ENCODE measurements at regions not wholly inside any gene's neighbourhood (a gene's known extent, or its start where the extent isn't known, plus 50 kb on each side); places are given as distances from the start of the nearest gene placed in this dataset.

GRCh38 chr17:34437188-34437587 lies 74.2 kb upstream of the CCL1 start:
- Histone ChIP-seq H3K18ac (ENCODE audit: insufficient read length, low read depth, low read length) (no peak overlapping the region), H3K23ac (ENCODE audit: insufficient read length, low read depth, low read length) (no peak overlapping the region), H4K91ac (ENCODE audit: insufficient read length, low read depth, low read length) (no peak overlapping the region), H2BK20ac (ENCODE audit: low read depth, low read length, poor library complexity, severe bottlenecking) (no peak overlapping the region), H2BK12ac (ENCODE audit: insufficient read length, low read depth, low read length) (no peak overlapping the region), H3K14ac (ENCODE audit: insufficient read depth, low read length) (no peak overlapping the region), H3K4me2 (ENCODE audit: insufficient read depth, insufficient read length, low read length) (no peak overlapping the region), H3K56ac (ENCODE audit: insufficient read length, low read depth, low read length) (no peak overlapping the region), H3T11ph (ENCODE audit: low read length) (no peak overlapping the region), H4K5ac (ENCODE audit: insufficient read length, low read depth, low read length) (no peak overlapping the region), H3K4me1 (ENCODE audit: insufficient read depth, low read length) (peaks cover 3% of the 10 kb centered on the region; the same call in 1 of the 2 replicates), H4K8ac (replicated peaks; ENCODE audit: insufficient read length, low read depth, low read length) (no peak overlapping the region), H3K79me1 (ENCODE audit: insufficient read depth, low read depth, low read length, poor library complexity, severe bottlenecking) (no peaks in the 10 kb centered on the region), H3K23me2 (ENCODE audit: insufficient read length, low read depth, low read length, poor library complexity, severe bottlenecking) (no peaks in the 10 kb centered on the region), H2AK5ac (ENCODE audit: insufficient read length, low read length) (no peak overlapping the region), H3K9me3 (ENCODE audit: control insufficient read depth, low read depth, low read length) (no peaks in the 10 kb centered on the region), H2BK120ac (ENCODE audit: low read depth, low read length, poor library complexity, severe bottlenecking) (no peak overlapping the region), H4K20me1 (ENCODE audit: control insufficient read depth, insufficient read depth, insufficient read length) (no peaks in the 10 kb centered on the region), H3K27ac (ENCODE audit: insufficient read length, low read depth, low read length) (no peak overlapping the region), H3K27me3 (ENCODE audit: insufficient read depth, low read length) (no peaks in the 10 kb centered on the region), H2AFZ (ENCODE audit: low read length) (no peak overlapping the region), H2BK5ac (ENCODE audit: insufficient read length, low read length) (no peak overlapping the region), H3K79me2 (ENCODE audit: insufficient read depth, low read length) (no peaks in the 10 kb centered on the region), H2BK15ac (ENCODE audit: low read depth, low read length) (no peak overlapping the region), H3K4ac (ENCODE audit: low read depth, low read length) (no peak overlapping the region), H3K9ac (ENCODE audit: extremely low read depth, insufficient read length, low read length) (no peak overlapping the region)
- Mint-ChIP-seq H3K9me3 (no peaks in the 10 kb centered on the region), H3K36me3 (ENCODE audit: insufficient read depth in 1 of 3, low read depth in 3 of 3) (no peaks in the 10 kb centered on the region; a peak in 1 of 7 replicates), H3K4me3 (no peak overlapping the region), H3K27me3 (ENCODE audit: low read depth) (peaks cover 15% of the 10 kb centered on the region; the same call in 1 of the 2 replicates), H3K27ac (peak overlapping the region in 1 of 3 experiments; percentile 54; a peak in 2 of 7 replicates), H3K4me1 (peaks cover 11 to 14% of the 10 kb centered on the region in 2 experiments)
- WGBS (ENCODE audit: extremely low coverage, insufficient read length, low lambda C conversion rate) = no CpG with 5 or more reads among the region's 8 CpGs
- no peak for DNase-seq
- TF ChIP-seq CTCF (conservative IDR thresholded peaks at IDR 0.05) = no peak
